Loucy (cell line): ENCODE measurements at regions not wholly inside any gene's neighbourhood (a gene's known extent, or its start where the extent isn't known, plus 50 kb on each side); places are given as distances from the start of the nearest gene placed in this dataset.

ENCODE experiments used
- H2AFZ ChIP-seq: fragments of 200-600 bp; sonication (generic); 2 replicates; pipeline ENCODE4 v1.6.0; 2016; ENCODE audit warnings: antibody characterized with exemption, mild to moderate bottlenecking, low read length, moderate library complexity
- H3F3A ChIP-seq: fragments of 200-600 bp; 2 replicates; pipeline ENCODE4 v1.6.0; 2016; ENCODE audit warnings: antibody characterized with exemption, low read depth, mild to moderate bottlenecking
- H3K27me3 ChIP-seq: fragments of 200-600 bp; sonication (generic); 2 replicates; pipeline ENCODE4 v1.6.1; 2014; ENCODE audit warnings: low read length, mild to moderate bottlenecking; ENCODE audit not compliant: insufficient read depth, poor library complexity, severe bottlenecking
- H3K36me3 ChIP-seq: fragments of 200-600 bp; sonication (generic); 2 replicates; pipeline ENCODE4 v1.6.1; 2016; ENCODE audit warnings: low read length; ENCODE audit not compliant: insufficient read depth
- H3K4me1 ChIP-seq: fragments of 200-600 bp; sonication (generic); 2 replicates; pipeline ENCODE4 v1.5.1; 2014; ENCODE audit warnings: low read length, mild to moderate bottlenecking; ENCODE audit not compliant: insufficient read depth, poor library complexity, severe bottlenecking
- H3K4me2 ChIP-seq: fragments of 200-600 bp; sonication (generic); 2 replicates; pipeline ENCODE4 v1.6.0; 2014; ENCODE audit warnings: antibody characterized with exemption, low read length, low read depth, mild to moderate bottlenecking; ENCODE audit not compliant: poor library complexity, severe bottlenecking
- H3K4me3 ChIP-seq: fragments of 200-600 bp; sonication (generic); 2 replicates; pipeline ENCODE4 v1.5.1; 2014; ENCODE audit warnings: low read length, mild to moderate bottlenecking, mixed read lengths; ENCODE audit not compliant: poor library complexity, severe bottlenecking
- H3K79me2 ChIP-seq: fragments of 200-600 bp; sonication (generic); 2 replicates; pipeline ENCODE4 v1.6.1; 2014; ENCODE audit warnings: low read length; ENCODE audit not compliant: insufficient read depth
- H3K9ac ChIP-seq: fragments of 200-600 bp; sonication (generic); 2 replicates; pipeline ENCODE4 v1.6.0; 2014; ENCODE audit warnings: mild to moderate bottlenecking, low read depth, low read length, moderate library complexity; ENCODE audit not compliant: poor library complexity, severe bottlenecking
- H3K9me2 ChIP-seq: fragments of 200-600 bp; sonication (generic); replicated peaks from 2 replicates; pipeline ENCODE4 v1.6.1; 2016; ENCODE audit warnings: low read depth, low read length, mixed read lengths
- H3K9me3 ChIP-seq: fragments of 200-600 bp; sonication (generic); 2 replicates; pipeline ENCODE4 v1.6.1; 2014; ENCODE audit warnings: mild to moderate bottlenecking, antibody characterized with exemption, low read length, low read depth; ENCODE audit not compliant: insufficient read depth
- H4K20me1 ChIP-seq: fragments of 200-600 bp; sonication (generic); 2 replicates; pipeline ENCODE4 v1.6.0; 2014; ENCODE audit warnings: antibody characterized with exemption, low read length, mild to moderate bottlenecking; ENCODE audit not compliant: insufficient read depth, poor library complexity, severe bottlenecking
- CTCF ChIP-seq: fragments of 200-600 bp; sonication (generic); conservative IDR thresholded peaks from 2 replicates; pipeline ENCODE4 v1.5.1; 2014; ENCODE audit warnings: mild to moderate bottlenecking, antibody characterized with exemption, low read length
- EZH2phosphoT487 ChIP-seq: fragments of 200-600 bp; IDR thresholded peaks from 2 replicates; pipeline ENCODE4 v1.6.1; 2018; ENCODE audit warnings: antibody characterized with exemption, mild to moderate bottlenecking, moderate library complexity, borderline replicate concordance

GRCh38 chr10:58932126-58932525, 244.3 kb upstream of the PHYHIPL start:
- Histone ChIP-seq H4K20me1 (no peaks in the 10 kb centered on the region), H3F3A (no peaks in the 10 kb centered on the region), H3K9ac (no peak overlapping the region), H3K4me2 (no peak overlapping the region), H3K9me3 (0 out of 2 replicates have a peak, but pooled peaks cover 3% of the 10 kb centered on the region), H3K4me1 (no peaks in the 10 kb centered on the region), H2AFZ (no peak overlapping the region), H3K36me3 (no peaks in the 10 kb centered on the region), H3K9me2 (no peaks in the 10 kb centered on the region), H3K27me3 (no peaks in the 10 kb centered on the region), H3K4me3 (no peak overlapping the region), H3K79me2 (no peaks in the 10 kb centered on the region)
- no peak for TF ChIP-seq CTCF
- no peak for TF ChIP-seq EZH2phosphoT487

GRCh38 chr10:58932577-58933314, 243.7 kb upstream of the PHYHIPL start:
- Histone ChIP-seq H4K20me1 (no peaks in the 10 kb centered on the region), H3K4me1 (no peaks in the 10 kb centered on the region), H3K36me3 (no peaks in the 10 kb centered on the region), H3K79me2 (no peaks in the 10 kb centered on the region), H3K4me2 (no peak overlapping the region), H3K9me2 (no peaks in the 10 kb centered on the region), H3K9ac (no peak overlapping the region), H3K4me3 (no peak overlapping the region), H3F3A (no peaks in the 10 kb centered on the region), H3K9me3 (0 out of 2 replicates have a peak, but pooled peaks cover 3% of the 10 kb centered on the region), H3K27me3 (no peaks in the 10 kb centered on the region), H2AFZ (no peak overlapping the region)
- no peak for TF ChIP-seq EZH2phosphoT487

- no peaks in the 10 kb centered on the region for H3K27me3 ChIP-seq
- no peaks in the 10 kb centered on the region for H3K4me1 ChIP-seq
- H4K20me1 ChIP-seq = no peaks in the 10 kb centered on the region
- H3K36me3 ChIP-seq = no peaks in the 10 kb centered on the region
- H3F3A ChIP-seq = no peaks in the 10 kb centered on the region
- no peak overlapping the region for H3K9ac ChIP-seq
- H3K9me2 ChIP-seq = no peaks in the 10 kb centered on the region
- 0 out of 2 replicates have a peak, but pooled peaks cover 3% of the 10 kb centered on the region for H3K9me3 ChIP-seq
- no peak for TF ChIP-seq CTCF
- no peak overlapping the region for H3K4me2 ChIP-seq
- no peak overlapping the region for H2AFZ ChIP-seq
- no peaks in the 10 kb centered on the region for H3K79me2 ChIP-seq
- H3K4me3 ChIP-seq = no peak overlapping the region
Measured at GRCh38 chr10:58936364-58936763, 240.1 kb upstream of the PHYHIPL start.

- Histone ChIP-seq H2AFZ (no peak overlapping the region), H3K4me2 (no peak overlapping the region), H3K9me2 (no peaks in the 10 kb centered on the region), H3F3A (no peaks in the 10 kb centered on the region), H3K36me3 (no peaks in the 10 kb centered on the region), H3K4me1 (no peaks in the 10 kb centered on the region), H3K27me3 (no peaks in the 10 kb centered on the region), H3K4me3 (no peak overlapping the region), H4K20me1 (no peaks in the 10 kb centered on the region), H3K79me2 (no peaks in the 10 kb centered on the region), H3K9me3 (0 out of 2 replicates have a peak, but pooled peaks cover 3% of the 10 kb centered on the region), H3K9ac (no peak overlapping the region)
- TF ChIP-seq EZH2phosphoT487 (no peak), CTCF (no peak)
Measured at GRCh38 chr10:58937423-58937822, 239.0 kb upstream of the PHYHIPL start.
